Activated naive CD8-positive, alpha-beta T cell treated with anti-CD3 and anti-CD28 coated beads, Interleukin-2, amount 50 U/mL, for 16 hours (primary cell): ENCODE measurements at regions not wholly inside any gene's neighbourhood (a gene's known extent, or its start where the extent isn't known, plus 50 kb on each side); places are given as distances from the start of the nearest gene placed in this dataset.
"Not testable (repeated sequence)": the region's sequence is repeated elsewhere in the genome, so short reads cannot be mapped to it uniquely, and the experiment has no call there.

ENCODE experiments used
- DNase-seq: peaks from one replicate; pipeline ENCODE4 v3.0.0-alpha.2; 2020; ENCODE audit warnings: low read depth, low spot score

DNA sequence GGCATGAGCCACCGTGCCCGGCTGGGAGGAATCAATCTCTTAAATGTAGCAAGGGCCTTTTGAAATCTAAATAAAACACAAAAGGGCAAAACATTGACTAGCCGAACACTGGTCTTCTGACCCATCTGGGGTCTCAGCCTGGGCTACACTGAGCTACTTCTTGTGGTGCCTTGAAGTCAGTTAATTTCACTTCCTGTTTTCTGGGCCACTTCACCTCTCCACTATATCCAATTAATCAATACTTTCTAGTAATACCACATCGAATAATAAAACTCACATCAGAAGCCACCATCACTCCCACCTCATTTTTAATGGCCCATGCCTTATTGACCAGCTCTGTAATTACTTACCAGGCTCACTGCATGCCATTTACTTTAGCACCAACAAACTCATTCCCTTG is 138.0 kb upstream of the SAMSN1 start:
- no peak for DNase-seq

DNA sequence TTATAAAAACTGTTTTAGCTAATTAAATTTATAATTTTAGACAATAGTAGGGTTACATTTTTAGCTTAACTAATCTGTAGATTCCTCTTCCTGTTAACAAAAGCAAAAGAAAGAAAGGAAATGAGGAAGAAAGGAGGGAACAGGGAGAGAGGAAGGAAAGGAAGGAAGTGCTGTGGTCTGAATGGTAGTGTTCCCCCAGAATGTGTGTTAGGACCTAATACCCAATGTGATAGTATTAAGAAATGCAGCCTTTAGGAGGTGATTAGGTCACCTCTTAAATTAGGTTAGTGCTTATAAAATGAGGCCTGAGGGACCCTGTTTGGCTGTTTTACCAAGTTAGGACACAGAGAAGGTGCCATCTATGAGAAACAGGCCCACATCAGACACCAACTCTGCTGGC is 136.9 kb upstream of the SAMSN1 start:
- no peak for DNase-seq

DNA sequence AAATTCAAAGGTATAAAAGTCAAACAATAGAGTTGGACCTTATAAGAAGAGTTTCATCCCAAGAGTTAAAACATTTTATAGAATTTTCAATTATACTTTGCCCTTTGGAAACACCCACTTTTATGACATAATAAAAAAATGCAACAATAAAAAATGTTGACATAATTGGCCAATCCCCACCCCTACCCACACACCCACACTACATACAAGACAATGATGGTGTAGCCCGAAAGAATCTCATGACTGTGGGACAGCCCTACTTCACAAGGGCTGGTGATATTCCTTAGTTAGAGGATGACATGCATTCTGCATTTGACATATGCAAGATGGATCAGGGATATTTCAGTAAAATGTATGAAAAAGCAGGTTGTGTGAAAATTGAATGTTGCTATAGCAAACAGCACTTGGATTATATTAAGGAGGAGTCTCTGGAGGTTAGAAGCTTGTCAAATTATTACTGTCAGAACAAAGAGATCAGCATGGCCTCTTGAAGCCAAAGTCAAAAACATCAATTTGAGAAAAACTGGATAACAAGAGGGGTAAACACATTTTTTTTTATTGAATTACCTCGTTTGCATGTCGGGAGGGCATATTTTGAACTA is 133.0 kb upstream of the SAMSN1 start:
- no peak for DNase-seq

DNA sequence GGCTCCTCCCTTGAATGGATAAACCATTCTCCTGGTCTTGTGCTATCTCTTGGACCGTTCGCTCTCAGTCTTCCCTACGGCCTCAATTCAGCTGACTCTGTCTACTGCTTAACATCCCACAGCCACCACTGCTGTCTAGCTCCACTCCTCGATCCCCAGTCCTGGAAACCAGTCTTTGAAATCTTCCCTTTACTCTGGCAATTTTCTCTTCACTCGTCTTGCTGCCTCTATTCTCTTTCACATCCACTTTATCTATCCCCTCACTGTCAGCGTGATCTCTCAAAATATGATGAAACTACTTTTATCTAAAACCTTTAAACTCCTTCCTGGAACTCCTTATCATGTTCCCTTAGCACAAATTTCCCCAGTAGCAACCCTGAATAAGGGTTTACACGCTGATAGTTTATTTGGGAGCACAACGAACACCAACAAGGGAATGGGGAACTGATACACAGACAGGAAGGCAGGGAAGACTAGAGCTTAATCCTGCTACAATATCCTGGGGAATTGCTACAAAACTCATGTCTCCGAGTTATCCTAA is 131.6 kb upstream of the SAMSN1 start:
- DNase-seq, result no peak

DNA sequence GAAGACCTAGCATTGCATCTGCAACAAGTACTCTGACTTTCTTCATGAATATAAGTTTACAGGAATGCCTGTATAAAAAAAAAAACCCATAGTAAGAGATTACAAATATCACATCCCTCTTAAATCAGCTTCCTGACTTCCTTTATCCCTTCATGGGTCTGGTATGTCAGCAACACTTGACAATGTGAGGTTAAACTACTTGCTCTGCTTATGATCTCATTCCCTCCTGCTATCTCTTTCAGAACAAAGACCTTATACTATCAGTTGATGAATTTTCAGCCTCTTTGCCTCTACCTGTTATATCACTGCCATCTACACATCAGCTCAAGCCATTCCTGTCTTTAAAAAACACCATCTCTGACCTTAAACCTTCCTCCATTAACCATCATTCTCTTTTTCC is 130.9 kb upstream of the SAMSN1 start:
- no peak for DNase-seq

DNA sequence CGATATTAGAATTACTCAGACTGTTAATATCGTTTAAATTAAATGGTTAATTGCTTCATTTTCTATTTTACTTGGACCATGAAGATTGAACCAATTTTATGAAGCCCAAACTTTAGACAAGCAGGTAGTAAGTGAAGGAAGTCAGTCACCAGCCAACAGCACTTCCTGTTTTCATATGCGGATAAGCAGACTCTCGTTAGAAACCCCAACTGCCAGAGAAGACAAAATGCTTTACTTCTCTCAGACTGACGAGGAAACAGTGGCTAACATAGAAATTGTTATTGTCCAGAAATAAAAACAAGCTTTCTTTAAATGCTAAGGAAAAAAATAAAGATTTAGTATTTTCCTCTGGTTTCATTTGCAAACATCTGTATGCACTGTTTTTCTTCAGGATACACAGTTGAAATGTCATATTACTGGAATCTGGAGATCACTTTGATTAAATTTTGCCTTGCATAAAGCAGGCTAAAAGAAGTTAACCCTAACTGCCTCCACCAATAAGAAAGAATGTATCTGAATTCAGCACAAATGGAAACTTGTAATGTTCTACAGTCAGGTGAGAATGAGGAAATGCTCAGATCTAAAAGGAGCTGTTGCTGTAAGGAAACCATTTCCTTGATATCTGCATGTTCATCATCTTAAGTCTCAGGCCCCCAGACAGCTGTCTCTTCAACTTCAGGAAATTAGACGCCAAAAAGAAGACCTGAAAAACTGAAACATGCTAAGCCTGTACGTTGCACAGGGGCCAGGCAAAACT is 129.8 kb upstream of the SAMSN1 start:
- DNase-seq, result no peak

DNA sequence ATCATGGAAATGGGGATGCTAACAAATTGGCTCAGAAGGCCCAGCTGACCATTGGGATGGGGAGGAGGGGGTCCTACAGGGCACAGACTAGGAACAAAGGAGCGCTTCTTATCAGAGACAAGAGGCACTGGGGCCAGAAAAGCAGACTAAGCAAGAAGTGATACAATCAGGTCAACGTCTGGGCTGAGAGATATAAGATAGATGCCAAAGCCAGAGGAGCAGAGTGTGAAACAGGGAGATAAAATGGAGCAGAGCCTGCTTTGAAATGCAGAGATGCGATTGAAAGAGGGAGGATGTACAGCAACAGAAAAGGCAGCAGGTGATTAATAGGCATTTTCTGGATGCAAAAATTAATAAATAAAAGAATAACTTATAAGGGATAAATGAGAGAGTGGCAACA is 127.5 kb upstream of the SAMSN1 start:
- DNase-seq, result no peak

DNA sequence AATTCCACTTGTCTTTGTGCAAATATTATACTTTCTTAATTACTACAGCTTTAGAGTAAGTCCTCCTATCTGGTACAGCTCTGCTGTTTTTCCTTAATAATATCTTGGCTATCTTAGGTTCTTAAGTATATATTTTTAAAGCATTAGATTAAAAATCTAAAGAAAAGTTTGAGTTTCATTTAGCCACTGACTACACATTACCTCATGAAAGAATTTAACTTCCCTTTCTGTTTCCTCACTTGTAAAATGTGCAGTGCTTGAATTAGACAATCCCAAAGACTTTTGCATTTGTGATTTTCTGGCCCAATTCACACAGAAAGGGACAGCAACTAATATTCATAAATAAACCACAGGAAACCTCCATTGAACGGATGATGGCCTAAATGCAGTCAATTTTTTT is 126.4 kb upstream of the SAMSN1 start:
- DNase-seq, result no peak

DNA sequence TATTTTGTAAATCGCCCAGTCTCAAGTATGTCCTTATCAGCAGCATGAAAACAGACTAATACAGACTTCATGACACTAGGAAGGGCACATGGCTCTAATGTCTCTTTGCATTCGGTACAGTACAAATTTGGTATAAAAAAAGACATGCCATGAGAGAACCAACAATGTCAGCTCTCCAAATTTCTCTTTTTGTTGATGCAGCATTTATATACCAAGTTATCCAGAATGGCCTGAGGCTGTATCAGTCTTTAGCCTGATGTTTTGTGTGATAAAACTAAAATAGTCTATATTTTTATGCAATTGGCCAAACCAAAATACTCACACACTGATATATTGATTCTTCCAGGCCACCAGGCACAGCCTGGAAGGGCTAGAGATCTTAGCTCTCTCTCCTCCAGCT is 124.3 kb upstream of the SAMSN1 start:
- no peak for DNase-seq

DNA sequence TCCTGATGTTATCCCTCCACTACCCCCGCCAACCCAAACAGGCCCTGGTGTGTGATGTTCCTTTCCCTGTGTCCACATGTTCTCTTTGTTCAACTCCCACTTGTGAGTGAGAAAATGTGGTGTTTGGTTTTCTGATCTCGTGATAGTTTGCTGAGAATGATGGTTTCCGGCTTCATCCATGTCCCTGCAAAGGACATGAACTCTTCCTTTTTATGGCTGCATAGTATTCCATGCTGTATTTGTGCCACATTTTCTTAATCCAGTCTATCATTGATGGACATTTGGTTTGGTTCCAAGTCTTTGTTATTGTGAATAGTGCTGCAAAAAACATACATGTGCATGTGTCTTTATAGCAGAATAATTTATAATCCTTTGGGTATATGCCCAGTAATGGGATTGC is 123.0 kb upstream of the SAMSN1 start:
- DNase-seq, result not testable (repeated sequence)

DNA sequence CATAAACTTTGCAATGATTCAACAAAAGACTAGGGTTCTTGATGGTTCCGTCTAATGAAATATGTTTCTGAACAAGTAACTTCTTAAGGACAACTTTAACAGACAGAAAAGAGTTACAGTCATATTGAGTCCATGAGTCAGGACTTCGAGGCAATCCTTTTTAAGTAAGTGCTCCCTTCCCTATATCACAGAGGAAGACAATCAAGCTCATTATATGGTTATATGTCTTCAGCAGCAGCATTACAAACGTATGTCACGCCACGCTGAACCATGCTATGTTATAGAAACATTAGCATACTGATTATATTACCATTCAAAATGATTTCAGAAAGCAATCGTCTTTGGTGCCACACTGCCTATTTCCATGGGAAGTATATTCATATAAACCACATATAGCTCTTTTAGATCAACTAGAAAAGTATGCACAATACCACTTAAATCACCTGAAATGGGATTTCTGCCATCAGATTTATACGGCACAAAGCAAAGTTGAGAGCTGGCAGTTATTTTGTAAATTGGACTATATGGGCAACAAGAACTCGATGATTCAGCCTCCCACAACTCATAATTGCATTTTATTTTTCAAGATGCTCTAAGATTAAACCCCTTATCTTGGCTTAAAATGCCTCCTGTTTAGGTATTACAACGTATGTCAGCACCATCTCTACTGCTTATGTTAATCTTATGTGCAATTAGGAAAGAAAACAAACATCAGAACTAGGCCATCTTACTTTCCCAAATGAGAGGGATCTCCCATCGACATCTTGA is 111.3 kb upstream of the SAMSN1 start:
- no peak for DNase-seq

DNA sequence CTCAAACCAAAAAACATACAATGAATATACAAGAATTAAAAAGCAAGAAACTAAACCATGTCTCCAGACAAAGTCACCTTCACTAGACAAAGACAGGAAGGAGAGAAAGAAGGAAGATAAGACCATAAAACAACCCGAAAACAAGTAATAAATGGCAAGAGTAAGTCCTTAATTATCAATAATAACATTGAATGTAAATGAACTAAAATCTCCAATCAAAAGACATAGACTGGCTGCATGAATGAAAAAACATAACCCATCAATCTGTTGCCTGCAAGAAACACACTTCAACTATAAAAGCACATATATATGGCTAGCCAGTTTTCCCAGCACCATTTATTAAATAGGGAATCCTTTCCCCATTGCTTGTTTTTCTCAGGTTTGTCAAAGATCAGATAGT is 100.8 kb upstream of the SAMSN1 start:
- DNase-seq, result no peak

DNA sequence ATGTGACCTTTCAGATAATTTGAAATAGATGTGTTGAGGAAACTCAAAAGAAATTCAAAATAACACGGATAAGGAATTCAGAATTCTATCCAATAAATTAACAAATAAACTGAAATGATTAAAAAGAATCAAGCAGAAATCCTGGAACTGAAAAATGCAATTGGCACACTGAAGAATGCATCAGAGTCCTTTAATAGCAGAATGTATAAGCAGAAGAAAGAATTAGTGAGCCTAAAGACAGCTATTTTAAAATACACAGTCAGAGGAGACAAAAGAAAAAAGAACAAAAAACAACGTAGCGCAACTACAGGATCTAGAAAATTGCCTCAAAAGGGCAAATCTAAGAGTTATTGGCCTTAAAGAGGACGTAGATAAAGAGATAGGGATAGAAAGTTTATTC is 99.6 kb upstream of the SAMSN1 start:
- no peak for DNase-seq

DNA sequence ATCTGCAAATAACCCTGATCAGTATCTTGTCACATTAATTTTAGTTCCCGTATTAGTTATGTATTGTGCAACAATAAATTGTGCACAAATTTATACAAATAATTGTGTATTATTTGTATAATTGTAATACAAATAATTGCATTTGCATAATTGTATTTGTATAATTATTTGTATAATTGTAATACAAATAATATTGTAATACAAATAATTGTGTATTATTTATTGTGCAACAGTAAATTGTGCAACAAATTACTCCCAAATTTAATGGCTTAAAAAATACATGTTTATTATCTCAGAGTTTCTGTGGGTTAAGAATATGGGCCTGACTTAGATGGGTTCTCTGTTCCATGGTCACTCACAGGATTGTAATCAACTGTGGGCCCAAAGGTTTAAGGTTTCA is 86.2 kb upstream of the SAMSN1 start:
- no peak for DNase-seq

DNA sequence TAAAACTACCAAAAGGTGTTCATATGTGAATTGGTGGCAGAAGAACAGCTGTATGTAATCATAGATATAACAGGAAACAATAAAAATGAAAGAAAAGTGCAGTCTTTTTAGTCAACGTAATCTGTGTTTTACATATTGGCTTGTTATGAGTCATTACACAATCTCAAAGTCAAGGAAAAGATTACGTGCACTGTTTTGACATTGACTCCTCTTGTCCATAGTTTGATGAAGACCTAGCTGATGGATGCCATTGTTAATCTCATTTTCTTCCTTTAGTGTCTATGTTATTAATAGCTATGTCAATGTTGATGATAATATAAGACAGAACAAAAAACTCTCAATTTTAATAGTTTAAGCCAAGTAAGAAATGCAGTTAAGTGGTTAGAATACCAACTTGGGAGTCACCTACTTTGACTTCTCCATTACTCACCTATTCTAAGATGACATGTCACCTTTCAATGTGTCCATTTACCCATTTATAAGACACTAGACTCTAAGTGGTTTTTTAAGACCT is 84.5 kb upstream of the SAMSN1 start:
- no peak for DNase-seq

DNA sequence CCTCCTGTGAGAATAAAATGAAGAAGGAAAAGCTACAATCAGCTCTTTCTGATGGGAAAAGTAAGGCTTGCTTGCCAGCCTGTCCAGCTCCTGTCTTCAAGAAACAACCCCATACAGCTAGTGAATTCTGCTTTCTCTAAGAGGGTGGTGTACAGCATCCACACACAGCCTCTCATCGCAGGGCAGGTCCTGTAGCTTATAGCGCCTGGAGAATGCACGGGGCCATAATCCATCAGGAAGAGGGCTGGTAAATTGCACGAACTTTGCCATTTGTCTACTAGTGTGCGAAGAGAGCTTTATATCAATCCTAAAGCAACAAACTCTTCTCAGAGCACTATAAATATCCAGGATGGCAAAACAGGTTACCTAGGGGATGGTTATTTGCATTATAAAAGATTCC is 83.3 kb upstream of the SAMSN1 start:
- no peak for DNase-seq

DNA sequence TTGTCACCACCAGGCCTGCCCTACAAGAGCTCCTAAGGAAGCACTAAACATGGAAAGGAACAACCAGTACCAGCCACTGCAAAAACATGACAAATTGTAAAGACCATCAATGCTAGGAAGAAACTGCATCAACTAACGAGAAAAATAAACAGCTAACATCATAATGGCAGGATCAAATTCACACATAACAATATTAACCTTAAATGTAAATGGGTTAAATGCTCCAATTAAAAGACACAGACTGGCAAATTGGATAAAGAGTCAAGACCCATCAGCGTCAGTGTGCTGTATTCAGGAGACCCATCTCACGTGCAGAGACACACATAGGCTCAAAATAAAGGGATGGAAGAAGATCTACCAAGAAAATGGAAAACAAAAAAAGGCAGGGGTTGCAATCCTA is 77.0 kb upstream of the SAMSN1 start:
- DNase-seq, result not testable (repeated sequence)

DNA sequence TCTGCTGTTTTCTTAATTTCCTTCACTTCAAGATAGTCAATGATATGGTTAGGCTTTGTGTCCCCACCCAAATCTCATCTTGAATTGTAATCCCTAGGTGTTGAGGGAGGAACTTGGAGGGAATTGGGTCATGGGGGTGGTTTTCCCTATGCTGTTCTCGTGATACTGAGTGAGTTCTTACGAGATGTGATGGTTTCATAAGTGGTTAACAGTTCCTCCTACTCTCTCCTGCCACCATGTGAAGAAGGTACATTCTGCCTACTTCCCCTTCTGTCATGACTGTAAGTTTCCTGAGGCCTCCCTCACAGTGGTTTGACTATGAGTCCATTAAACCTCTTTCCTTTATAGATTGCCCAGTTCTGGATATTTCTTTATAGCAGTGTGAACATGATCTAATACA is 74.0 kb upstream of the SAMSN1 start:
- no peak for DNase-seq

DNA sequence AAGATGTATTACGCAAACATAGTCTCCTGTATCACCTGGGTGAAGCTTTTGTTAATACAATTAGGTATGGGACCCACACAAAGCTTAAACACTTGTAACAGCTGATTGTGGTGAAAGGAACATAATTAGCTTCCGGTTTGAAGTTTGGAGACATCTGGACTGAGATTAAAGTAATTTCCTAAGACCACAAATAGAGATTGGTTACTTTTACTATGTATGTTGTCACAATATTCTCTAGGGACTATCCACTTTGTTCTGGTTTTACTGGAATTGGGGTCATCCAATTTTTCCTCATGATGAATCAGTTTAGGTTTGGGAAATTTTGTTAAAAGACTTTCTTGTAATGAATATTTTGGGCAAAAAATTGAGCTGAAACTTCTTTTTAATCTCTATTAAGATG is 71.8 kb upstream of the SAMSN1 start:
- no peak for DNase-seq

DNA sequence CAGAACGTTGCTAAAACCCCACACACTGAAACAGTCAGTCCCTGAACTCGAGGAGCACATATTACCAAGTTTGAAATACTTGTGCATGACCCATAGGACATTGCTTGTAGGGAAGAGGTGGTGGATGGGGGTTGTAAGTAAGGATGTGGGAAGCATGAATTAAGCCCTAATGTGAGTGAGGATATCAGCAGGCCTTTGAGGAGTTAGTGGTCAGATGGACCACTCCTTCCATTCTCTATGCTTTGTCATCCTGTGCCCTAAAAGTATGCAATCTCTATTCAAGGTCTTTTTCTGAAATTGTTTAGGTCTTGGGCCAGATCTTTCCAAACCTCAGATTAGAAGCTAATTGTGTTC is 70.9 kb upstream of the SAMSN1 start:
- no peak for DNase-seq

DNA sequence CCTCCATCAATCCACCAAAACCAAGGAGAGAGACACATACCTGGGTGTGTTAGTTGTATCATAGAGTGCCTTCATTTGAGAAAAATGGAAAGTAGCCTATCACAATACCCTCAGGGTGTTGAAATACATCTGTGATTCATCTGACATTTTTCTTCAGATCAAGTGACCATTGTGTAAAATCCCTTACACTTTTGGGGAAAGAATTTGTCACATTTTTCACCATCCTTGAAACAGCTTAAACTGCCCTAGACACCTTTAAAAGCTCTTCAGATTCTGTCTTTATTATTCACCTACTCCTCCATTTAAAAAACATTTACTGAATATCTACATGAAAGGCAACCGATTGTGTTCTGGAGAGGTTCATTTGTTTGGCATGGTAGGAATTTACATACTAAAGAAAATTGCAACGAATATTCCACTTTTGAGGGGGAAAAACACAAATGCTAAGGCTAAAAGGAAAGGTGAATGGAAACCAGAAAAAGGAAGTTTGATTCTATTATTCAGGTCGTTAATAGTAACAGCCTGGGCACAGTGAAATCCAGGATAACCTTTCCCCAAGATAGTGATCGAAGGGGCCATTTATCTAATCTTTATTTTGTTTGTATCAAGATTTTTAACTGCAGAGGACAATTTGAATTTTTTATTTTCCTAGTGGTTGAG is 70.4 kb upstream of the SAMSN1 start:
- no peak for DNase-seq

DNA sequence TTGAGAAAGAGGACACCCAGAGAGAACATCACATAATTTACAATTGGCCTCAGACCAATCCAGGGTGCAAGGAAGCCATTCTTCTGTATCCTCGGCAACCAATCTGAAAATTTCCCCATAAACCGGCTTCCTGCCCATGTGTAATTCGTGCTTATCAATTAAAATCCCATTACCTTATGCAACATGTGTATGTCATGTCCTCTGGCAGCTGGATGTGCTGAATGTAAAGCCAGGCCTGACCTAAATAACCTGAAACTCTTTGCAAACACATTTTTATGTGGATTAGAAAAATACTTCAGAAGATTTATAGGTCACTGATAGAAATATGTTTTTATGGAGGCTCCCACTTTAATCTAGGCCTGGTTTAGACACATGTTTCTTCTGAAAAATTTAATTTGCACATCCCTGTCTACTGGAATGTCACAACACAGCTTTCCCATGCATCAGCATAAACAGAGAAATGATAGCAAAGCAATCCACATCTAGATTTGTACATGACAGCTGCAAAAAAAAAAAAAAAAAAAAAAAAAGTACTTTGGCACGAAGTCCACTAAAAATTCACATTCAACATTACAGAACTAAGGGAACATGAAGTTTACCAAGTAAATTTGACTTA is 69.4 kb upstream of the SAMSN1 start:
- DNase-seq, result no peak
